SK-N-SH (cell line): ENCODE measurements at regions not wholly inside any gene's neighbourhood (a gene's known extent, or its start where the extent isn't known, plus 50 kb on each side); places are given as distances from the start of the nearest gene placed in this dataset.
A peak's percentile ranks its signal among the peaks of the same experiment; 100 is the strongest.

Experiments used
- CTCF ChIA-PET: fragments of 300-600, 350-600 bp; formaldehyde crosslinking; extraction: SDS; loops from one replicate; lab custom pipeline; 2021; lab: Yijun Ruan, JAX
- POLR2A ChIA-PET: fragments of 350-600 bp; sonication (Branson Sonifier 250); formaldehyde crosslinking; extraction: SDS; loops from one replicate; lab custom pipeline; 2020; ENCODE audit warnings: antibody characterized with exemption, inconsistent platforms; lab: Yijun Ruan, JAX
- DNase-seq: peaks from one replicate; pipeline ENCODE4 v3.0.0; 2012
- H2AFZ ChIP-seq: fragments of 200-600 bp; sonication (generic); 2 replicates; pipeline ENCODE4 v1.8.1; 2016; ENCODE audit warnings: antibody characterized with exemption, mild to moderate bottlenecking, low read depth
- H3F3A ChIP-seq: fragments of 200-600 bp; sonication (generic); replicated peaks from 2 replicates; pipeline ENCODE3; 2016; ENCODE audit warnings: antibody characterized with exemption, mild to moderate bottlenecking; ENCODE audit not compliant: insufficient read depth
- H3K27ac ChIP-seq, 2 experiments: fragments of 200-500 bp in 1 of 2; fragments of 200-600 bp in 1 of 2; sonication (Bioruptor generic) in 1 of 2; sonication (generic), shearing (Covaris generic) in 1 of 2; 2 replicates each; pipeline versions ENCODE4 v1.5.1 to v1.6.1; 2014 to 2016; ENCODE audit warnings: low read depth in 2 of 2, inconsistent platforms in 1 of 2, low read length in 1 of 2, mild to moderate bottlenecking in 1 of 2, mixed read lengths in 1 of 2
- H3K27me3 ChIP-seq: fragments of 200-600 bp; sonication (generic), shearing (Covaris generic); 2 replicates; pipeline ENCODE4 v1.6.1; 2016; ENCODE audit warnings: mixed run types; ENCODE audit not compliant: insufficient read depth
- H3K36me3 ChIP-seq, 2 experiments: fragments of 200-500 bp in 1 of 2; fragments of 200-600 bp in 1 of 2; sonication (Bioruptor generic) in 1 of 2; sonication (generic) in 1 of 2; replicated peaks in 1 of 2; 2 replicates each; pipeline versions ENCODE3 to v1.5.1; 2014 to 2016; ENCODE audit warnings: low read length in 1 of 2, mild to moderate bottlenecking in 1 of 2; ENCODE audit not compliant: insufficient read depth in 2 of 2, control insufficient read depth in 1 of 2
- H3K4me1 ChIP-seq, 2 experiments: fragments of 200-500 bp in 1 of 2; fragments of 200-600 bp in 1 of 2; sonication (Bioruptor generic) in 1 of 2; sonication (generic), shearing (Covaris generic) in 1 of 2; 2 replicates each; pipeline versions ENCODE4 v1.5.1 to v1.6.1; 2014 to 2016; ENCODE audit warnings: low read depth in 1 of 2, low read length in 1 of 2, mixed run types in 1 of 2; ENCODE audit not compliant: insufficient read depth in 2 of 2, control insufficient read depth in 1 of 2
- H3K4me2 ChIP-seq: fragments of 200-600 bp; sonication (generic), shearing (Covaris generic); 2 replicates; pipeline ENCODE4 v1.6.1; 2017; ENCODE audit warnings: mixed run types
- H3K4me3 ChIP-seq, 2 experiments: fragments of 200-500 bp in 1 of 2; fragments of 200-600 bp in 1 of 2; sonication (Bioruptor generic) in 1 of 2; sonication (generic), shearing (Covaris generic) in 1 of 2; 2 replicates each; pipeline versions ENCODE4 v1.5.1 to v1.8.1; 2014 to 2016; ENCODE audit warnings: low read depth in 2 of 2, inconsistent platforms in 1 of 2, low read length in 1 of 2, mild to moderate bottlenecking in 1 of 2, mixed read lengths in 1 of 2, moderate library complexity in 1 of 2
- H3K79me2 ChIP-seq: fragments of 200-600 bp; sonication (generic); 2 replicates; pipeline ENCODE4 v1.8.1; 2017; ENCODE audit warnings: mild to moderate bottlenecking; ENCODE audit not compliant: insufficient read depth
- H3K9ac ChIP-seq: fragments of 200-600 bp; sonication (generic); 2 replicates; pipeline ENCODE4 v1.6.1; 2017; ENCODE audit warnings: mixed run types
- H3K9me2 ChIP-seq: fragments of 200-600 bp; sonication (generic); 2 replicates; pipeline ENCODE4 v1.6.1; 2017; ENCODE audit warnings: mixed run types
- H3K9me3 ChIP-seq: fragments of 200-600 bp; sonication (generic); 2 replicates; pipeline ENCODE4 v1.6.1; 2017; ENCODE audit warnings: mixed run types, mild to moderate bottlenecking, moderate library complexity
- H4K20me1 ChIP-seq: fragments of 200-600 bp; sonication (generic); 2 replicates; pipeline ENCODE4 v1.6.1; 2017; ENCODE audit warnings: mild to moderate bottlenecking, mixed run types; ENCODE audit not compliant: insufficient read depth
- CHD2 ChIP-seq: fragments of 150-350 bp; IDR thresholded peaks from 2 replicates; pipeline ENCODE4 v1.6.1; 2018; ENCODE audit warnings: low read length; ENCODE audit not compliant: partially characterized antibody
- EP300 ChIP-seq, 2 experiments: IDR thresholded peaks; 2 replicates each; pipeline versions ENCODE4 v1.4.0 to v1.6.1; 2012; ENCODE audit warnings: borderline replicate concordance in 1 of 2, low read depth in 1 of 2, low read length in 1 of 2
- EZH2phosphoT487 ChIP-seq: fragments of 200-600 bp; sonication (generic); IDR thresholded peaks from 2 replicates; pipeline ENCODE4 v1.6.1; 2017; ENCODE audit warnings: low read depth, mixed run types, mild to moderate bottlenecking, antibody characterized with exemption, moderate library complexity, borderline replicate concordance
- FOSL2 ChIP-seq: IDR thresholded peaks from 2 replicates; pipeline ENCODE4 v1.4.0; 2012; ENCODE audit warnings: low read depth, mild to moderate bottlenecking, moderate library complexity, borderline replicate concordance
- GABPA ChIP-seq: IDR thresholded peaks from 2 replicates; pipeline ENCODE4 v1.4.0; 2012; ENCODE audit warnings: low read depth, mild to moderate bottlenecking
- GATA2 ChIP-seq: sonication (generic); formaldehyde crosslinking; IDR thresholded peaks from 2 replicates; pipeline ENCODE4 v1.5.0; 2020; ENCODE audit warnings: mild to moderate bottlenecking, missing genetic modification reagents
- JUND ChIP-seq: IDR thresholded peaks from 2 replicates; pipeline ENCODE4 v1.4.0; 2012
- MAX ChIP-seq: IDR thresholded peaks from 2 replicates; pipeline ENCODE4 v1.4.0; 2012; ENCODE audit warnings: low read depth
- MXI1 ChIP-seq: IDR thresholded peaks from 2 replicates; pipeline ENCODE4 v1.6.1; 2012; ENCODE audit warnings: mild to moderate bottlenecking, low read depth, low read length, improper control_type of control experiment
- NFIC ChIP-seq: IDR thresholded peaks from 2 replicates; pipeline ENCODE4 v1.4.0; 2012; ENCODE audit warnings: borderline replicate concordance
- PBX3 ChIP-seq: IDR thresholded peaks from 2 replicates; pipeline ENCODE4; 2012
- RAD21 ChIP-seq: IDR thresholded peaks from 2 replicates; pipeline ENCODE4 v1.6.1; 2012; ENCODE audit warnings: mild to moderate bottlenecking, low read length
- REST ChIP-seq: IDR thresholded peaks from 2 replicates; pipeline ENCODE4 v1.6.1; 2012; ENCODE audit warnings: mild to moderate bottlenecking, low read depth, low read length, moderate library complexity
- RFX5 ChIP-seq: IDR thresholded peaks from 2 replicates; pipeline ENCODE4 v1.6.1; 2012; ENCODE audit warnings: mild to moderate bottlenecking, improper control_type of control experiment, low read length
- RXRA ChIP-seq: IDR thresholded peaks from 2 replicates; pipeline ENCODE4 v1.4.0; 2012; ENCODE audit warnings: low read depth, mild to moderate bottlenecking, borderline replicate concordance
- TCF12 ChIP-seq: IDR thresholded peaks from 2 replicates; pipeline ENCODE4 v1.4.0; 2012
- TEAD4 ChIP-seq: IDR thresholded peaks from 2 replicates; pipeline ENCODE4 v1.4.0; 2012; ENCODE audit warnings: mild to moderate bottlenecking, borderline replicate concordance; ENCODE audit not compliant: insufficient read depth
- YY1 ChIP-seq: IDR thresholded peaks from 2 replicates; pipeline ENCODE4 v1.4.0; 2012; ENCODE audit warnings: low read depth, mild to moderate bottlenecking
- WGBS: methylation state at CpG from one replicate; pipeline ENCODE4 v1.1.6; 2017; ENCODE audit warnings: low lambda C conversion rate; 5-methylcytosine and 5-hydroxymethylcytosine counted together
- TF ChIP-seq, protein P1 (sequence below): fragments of 150-350 bp; IDR thresholded peaks from 2 replicates; pipeline ENCODE4 v1.6.1; 2017; ENCODE audit warnings: antibody characterized with exemption, low read length, low read depth, borderline replicate concordance
- TF ChIP-seq, protein P2 (sequence below): fragments of 200-600 bp; sonication (generic); IDR thresholded peaks from 2 replicates; pipeline ENCODE4 v1.6.1; 2017; ENCODE audit warnings: antibody characterized with exemption, mild to moderate bottlenecking, moderate library complexity

DNA sequence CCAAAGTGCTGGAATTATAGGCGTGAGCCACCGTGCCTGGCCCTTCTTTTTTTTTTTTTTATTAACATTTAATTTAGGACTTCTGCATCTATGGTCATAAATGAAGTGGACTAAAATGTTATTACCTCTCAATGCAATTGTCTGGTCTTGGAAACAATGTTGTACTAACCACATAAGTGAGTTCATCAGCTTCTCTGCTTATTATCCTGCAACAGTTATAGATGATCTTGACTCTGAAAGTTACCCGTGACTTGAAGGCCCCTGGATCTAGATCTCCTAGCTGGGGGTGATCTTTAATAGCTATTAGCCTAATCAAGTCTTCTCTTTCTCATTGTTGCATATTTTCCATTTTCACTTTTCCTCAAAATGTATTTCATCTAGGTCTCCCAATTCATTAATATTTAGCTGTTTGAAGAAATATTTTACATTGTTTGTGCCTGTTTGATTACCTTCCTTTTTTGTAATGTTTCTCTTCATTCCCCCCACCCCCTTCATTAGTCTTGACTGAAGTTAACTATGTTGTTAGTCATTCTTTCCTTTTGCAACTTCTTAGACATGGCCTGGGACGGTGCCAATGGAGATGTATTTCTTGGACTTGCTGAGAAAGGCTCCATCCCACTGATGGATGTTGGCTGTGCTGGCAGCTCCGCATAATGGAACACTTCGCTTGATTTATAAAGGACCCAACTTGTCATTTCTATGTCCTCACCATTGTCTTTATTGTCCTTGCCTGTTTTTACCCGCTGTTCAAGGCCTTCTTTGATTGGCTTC lies 141.6 kb upstream of the RIOK3 start:
- Histone ChIP-seq H3K9me2 (no peaks in the 10 kb centered on the region), H4K20me1 (no peaks in the 10 kb centered on the region), H3K36me3 (no peaks in the 10 kb centered on the region), H3K4me2 (peak overlapping the region; percentile 63), H3K27ac (peak overlapping the region in 1 of 2 experiments; percentile 95; a peak in 2 of 4 replicates), H2AFZ (peak overlapping the region; percentile 29; the same call in 1 of the 2 replicates), H3K9ac (peak overlapping the region; percentile 68; the same call in 1 of the 2 replicates), H3K9me3 (no peaks in the 10 kb centered on the region), H3F3A (peaks cover 27% of the 10 kb centered on the region), H3K4me1 (peaks cover 6 to 37% of the 10 kb centered on the region in 2 experiments; a peak in 2 of 4 replicates), H3K4me3 (no peak overlapping the region), H3K79me2 (no peaks in the 10 kb centered on the region), H3K27me3 (no peaks in the 10 kb centered on the region)
- DNase-seq, result no peak
- WGBS, result 63% methylated on average over 7 of the region's 7 CpGs
- POLR2A ChIA-PET, result no interaction called here
- peak; percentile 74 for TF ChIP-seq NFIC
- peak; percentile 8; the same call in 1 of the 2 replicates for TF ChIP-seq FOSL2
- peak in 1 of 2 experiments; percentile 36; a peak in 1 of 4 replicates for TF ChIP-seq EP300 (IDR thresholded peaks at IDR 0.05; ENCODE audit: borderline replicate concordance in 1 of 2, low read depth in 1 of 2, low read length in 1 of 2)
- no peak for TF ChIP-seq EZH2phosphoT487
- 0 out of 2 replicates have a peak, but pooled peaks have one; percentile 13 for TF ChIP-seq JUND
- TF ChIP-seq PBX3, result peak; percentile 71
- no peak for TF ChIP-seq CHD2
- TF ChIP-seq YY1, result no peak
- TF ChIP-seq RFX5, result no peak
- no peak for TF ChIP-seq TEAD4
- peak; percentile 41; the same call in 1 of the 2 replicates for TF ChIP-seq TCF12
- no peak for TF ChIP-seq RXRA
- CTCF ChIA-PET, result interaction anchor here (1.3 to 1.4 kb wide), 2 partner anchors 9 to 180 kb away, joined by 3 to 4 read pairs; no protein-coding TSS in a partner anchor

- Histone ChIP-seq H3K36me3 (no peaks in the 10 kb centered on the region), H3K27me3 (no peaks in the 10 kb centered on the region), H3F3A (peaks cover 37% of the 10 kb centered on the region), H3K9ac (no peak overlapping the region), H3K4me2 (no peak overlapping the region), H3K79me2 (no peaks in the 10 kb centered on the region), H3K4me1 (peaks cover 5 to 25% of the 10 kb centered on the region in 2 experiments; a peak in 2 of 4 replicates), H3K9me3 (no peaks in the 10 kb centered on the region), H3K9me2 (no peaks in the 10 kb centered on the region), H4K20me1 (no peaks in the 10 kb centered on the region), H2AFZ (no peak overlapping the region), H3K27ac (peak overlapping the region in 1 of 2 experiments; percentile 95; a peak in 2 of 4 replicates), H3K4me3 (no peak overlapping the region)
- ChIA-PET POLR2A (no interaction called here), CTCF (interaction anchor here (1.5 kb wide), 1 partner anchor 182 kb away, joined by 3 read pairs; no protein-coding TSS in a partner anchor)
- no peak for DNase-seq
- 83% methylated on average over 1 of the region's 1 CpG for WGBS
- TF ChIP-seq, protein P1, sequence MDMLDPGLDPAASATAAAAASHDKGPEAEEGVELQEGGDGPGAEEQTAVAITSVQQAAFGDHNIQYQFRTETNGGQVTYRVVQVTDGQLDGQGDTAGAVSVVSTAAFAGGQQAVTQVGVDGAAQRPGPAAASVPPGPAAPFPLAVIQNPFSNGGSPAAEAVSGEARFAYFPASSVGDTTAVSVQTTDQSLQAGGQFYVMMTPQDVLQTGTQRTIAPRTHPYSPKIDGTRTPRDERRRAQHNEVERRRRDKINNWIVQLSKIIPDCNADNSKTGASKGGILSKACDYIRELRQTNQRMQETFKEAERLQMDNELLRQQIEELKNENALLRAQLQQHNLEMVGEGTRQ, result no peak
- TF ChIP-seq REST (no peak), NFIC (no peak), MAX (no peak), GABPA (no peak), GATA2 (CRISPR knock-in tag) (no peak), RAD21 (no peak), MXI1 (no peak)
- TF ChIP-seq, protein P2, sequence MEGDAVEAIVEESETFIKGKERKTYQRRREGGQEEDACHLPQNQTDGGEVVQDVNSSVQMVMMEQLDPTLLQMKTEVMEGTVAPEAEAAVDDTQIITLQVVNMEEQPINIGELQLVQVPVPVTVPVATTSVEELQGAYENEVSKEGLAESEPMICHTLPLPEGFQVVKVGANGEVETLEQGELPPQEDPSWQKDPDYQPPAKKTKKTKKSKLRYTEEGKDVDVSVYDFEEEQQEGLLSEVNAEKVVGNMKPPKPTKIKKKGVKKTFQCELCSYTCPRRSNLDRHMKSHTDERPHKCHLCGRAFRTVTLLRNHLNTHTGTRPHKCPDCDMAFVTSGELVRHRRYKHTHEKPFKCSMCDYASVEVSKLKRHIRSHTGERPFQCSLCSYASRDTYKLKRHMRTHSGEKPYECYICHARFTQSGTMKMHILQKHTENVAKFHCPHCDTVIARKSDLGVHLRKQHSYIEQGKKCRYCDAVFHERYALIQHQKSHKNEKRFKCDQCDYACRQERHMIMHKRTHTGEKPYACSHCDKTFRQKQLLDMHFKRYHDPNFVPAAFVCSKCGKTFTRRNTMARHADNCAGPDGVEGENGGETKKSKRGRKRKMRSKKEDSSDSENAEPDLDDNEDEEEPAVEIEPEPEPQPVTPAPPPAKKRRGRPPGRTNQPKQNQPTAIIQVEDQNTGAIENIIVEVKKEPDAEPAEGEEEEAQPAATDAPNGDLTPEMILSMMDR, result no peak
Measured at GRCh38 chr18:23313379-23313778, 139.7 kb upstream of the RIOK3 start.
